Lung (tissue), 11 donors: ENCODE measurements at regions not wholly inside any gene's neighbourhood (a gene's known extent, or its start where the extent isn't known, plus 50 kb on each side); places are given as distances from the start of the nearest gene placed in this dataset.

ENCODE experiments used
- ATAC-seq: fragments of 200-7000 bp; cut with Tn5 transposase; one replicate; pipeline ENCODE4 v1.9.1; 2020; ENCODE audit warnings: moderate number of reproducible peaks; ENCODE audit not compliant: insufficient read depth, low FRiP score
- DNase-seq, 3 donors: peaks; one replicate each; pipeline ENCODE4 v3.0.0-alpha.2; 2013 to 2017
- H3K27ac ChIP-seq, 2 donors: one replicate each; pipeline ENCODE4 v1.5.1; 2013; ENCODE audit warnings: mild to moderate bottlenecking in 2 of 2, moderate library complexity in 2 of 2, control low read depth in 1 of 2, inconsistent platforms in 1 of 2, low read depth in 1 of 2, low read length in 1 of 2
- H3K27me3 ChIP-seq, 3 donors: one replicate each; pipeline ENCODE4 v1.5.1; 2013; ENCODE audit warnings: low read length in 2 of 3; ENCODE audit not compliant: control insufficient read depth in 3 of 3, insufficient read depth in 3 of 3
- H3K36me3 ChIP-seq, 4 donors: one replicate each; pipeline ENCODE4 v1.5.1; 2013; ENCODE audit warnings: low read length in 4 of 4, mild to moderate bottlenecking in 1 of 4, moderate library complexity in 1 of 4; ENCODE audit not compliant: control insufficient read depth in 4 of 4, insufficient read depth in 4 of 4
- H3K4me1 ChIP-seq, 5 donors: one replicate each; pipeline ENCODE4 v1.5.1; 2013; ENCODE audit warnings: low read length in 5 of 5, mild to moderate bottlenecking in 2 of 5, moderate library complexity in 1 of 5; ENCODE audit not compliant: control insufficient read depth in 5 of 5, insufficient read depth in 5 of 5
- H3K4me3 ChIP-seq: one replicate; pipeline ENCODE4 v1.5.1; 2013; ENCODE audit warnings: mild to moderate bottlenecking, control low read depth, moderate library complexity
- H3K9ac ChIP-seq, 2 donors: one replicate each; pipeline ENCODE4 v1.5.1; 2013; ENCODE audit warnings: low read length in 2 of 2, control low read depth in 1 of 2; ENCODE audit not compliant: insufficient read depth in 1 of 2
- H3K9me3 ChIP-seq, 4 donors: one replicate each; pipeline ENCODE4 v1.5.1; 2013; ENCODE audit warnings: low read length in 3 of 4, mild to moderate bottlenecking in 1 of 4, moderate library complexity in 1 of 4; ENCODE audit not compliant: control insufficient read depth in 4 of 4, insufficient read depth in 3 of 4
- WGBS, 2 donors: extraction: QIAGEN DNeasy Blood & Tissue Kit; methylation state at CpG; one replicate each; pipeline ENCODE4 v1.1.7; 2013; 5-methylcytosine and 5-hydroxymethylcytosine counted together
- TF ChIP-seq, protein P1 (sequence below): IDR thresholded peaks from 2 replicates; pipeline ENCODE4 v1.5.1; 2012; ENCODE audit warnings: mild to moderate bottlenecking; ENCODE audit errors: control extremely low read depth, extremely low read depth
- donor health status: control.
- donor health status: control.
- donor health status: Bipolar disorder and iron deficiency.
- donor health status: healthy.
- donor health status: DM: yes; HTN: yes; CAD: no.

DNA sequence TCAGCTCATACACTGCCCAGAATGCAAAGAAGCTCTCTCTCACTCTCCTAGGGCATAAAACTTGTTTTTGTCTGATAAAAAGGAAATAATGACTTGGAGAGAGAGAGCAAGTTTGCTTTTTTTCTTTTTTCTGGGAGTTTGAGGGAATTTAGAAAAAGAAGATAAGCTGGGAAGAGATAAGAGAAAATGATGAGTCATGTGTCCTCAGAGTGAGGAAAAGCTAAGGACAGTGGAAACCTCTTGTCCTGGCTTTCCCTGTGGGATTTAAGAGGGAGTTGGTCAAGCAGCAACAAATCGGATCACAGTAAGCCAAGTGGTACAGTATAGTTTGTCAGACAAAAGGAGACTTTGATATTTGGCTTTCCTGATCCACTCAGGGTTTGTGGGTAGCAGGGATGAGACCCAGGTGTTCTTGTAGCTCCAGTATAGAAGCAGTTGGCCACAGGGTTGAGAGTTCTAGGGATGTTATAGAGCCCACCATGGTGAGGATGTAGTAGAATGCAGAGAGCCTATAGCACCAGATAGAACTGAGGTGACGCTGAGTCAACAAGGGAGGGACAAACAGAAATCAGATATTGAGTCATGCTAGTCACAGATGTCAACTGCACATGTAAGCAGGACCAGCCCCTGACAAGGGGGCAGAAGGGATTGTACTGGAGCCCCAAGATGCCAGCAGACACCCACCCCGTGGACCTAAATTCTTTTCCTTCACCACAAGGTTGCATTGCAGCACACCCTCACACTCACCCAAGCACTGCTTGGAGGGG, 219.3 kb upstream of the TAC1 start:
- H3K27me3 ChIP-seq, result no peaks in the 10 kb centered on the region
- H3K9me3 ChIP-seq, result no peaks in the 10 kb centered on the region
- no peak overlapping the region for H3K4me3 ChIP-seq
- WGBS, 2 donors, result 81 to 87% methylated on average over 3 of the region's 3 CpGs
- DNase-seq (no peak), ATAC-seq (no peak)
- H3K36me3 ChIP-seq, result no peaks in the 10 kb centered on the region
- no peak overlapping the region for H3K27ac ChIP-seq
- TF ChIP-seq, protein P1, sequence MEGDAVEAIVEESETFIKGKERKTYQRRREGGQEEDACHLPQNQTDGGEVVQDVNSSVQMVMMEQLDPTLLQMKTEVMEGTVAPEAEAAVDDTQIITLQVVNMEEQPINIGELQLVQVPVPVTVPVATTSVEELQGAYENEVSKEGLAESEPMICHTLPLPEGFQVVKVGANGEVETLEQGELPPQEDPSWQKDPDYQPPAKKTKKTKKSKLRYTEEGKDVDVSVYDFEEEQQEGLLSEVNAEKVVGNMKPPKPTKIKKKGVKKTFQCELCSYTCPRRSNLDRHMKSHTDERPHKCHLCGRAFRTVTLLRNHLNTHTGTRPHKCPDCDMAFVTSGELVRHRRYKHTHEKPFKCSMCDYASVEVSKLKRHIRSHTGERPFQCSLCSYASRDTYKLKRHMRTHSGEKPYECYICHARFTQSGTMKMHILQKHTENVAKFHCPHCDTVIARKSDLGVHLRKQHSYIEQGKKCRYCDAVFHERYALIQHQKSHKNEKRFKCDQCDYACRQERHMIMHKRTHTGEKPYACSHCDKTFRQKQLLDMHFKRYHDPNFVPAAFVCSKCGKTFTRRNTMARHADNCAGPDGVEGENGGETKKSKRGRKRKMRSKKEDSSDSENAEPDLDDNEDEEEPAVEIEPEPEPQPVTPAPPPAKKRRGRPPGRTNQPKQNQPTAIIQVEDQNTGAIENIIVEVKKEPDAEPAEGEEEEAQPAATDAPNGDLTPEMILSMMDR, result no peak
- H3K4me1 ChIP-seq, result no peaks in the 10 kb centered on the region
- H3K9ac ChIP-seq, result no peak overlapping the region

DNA sequence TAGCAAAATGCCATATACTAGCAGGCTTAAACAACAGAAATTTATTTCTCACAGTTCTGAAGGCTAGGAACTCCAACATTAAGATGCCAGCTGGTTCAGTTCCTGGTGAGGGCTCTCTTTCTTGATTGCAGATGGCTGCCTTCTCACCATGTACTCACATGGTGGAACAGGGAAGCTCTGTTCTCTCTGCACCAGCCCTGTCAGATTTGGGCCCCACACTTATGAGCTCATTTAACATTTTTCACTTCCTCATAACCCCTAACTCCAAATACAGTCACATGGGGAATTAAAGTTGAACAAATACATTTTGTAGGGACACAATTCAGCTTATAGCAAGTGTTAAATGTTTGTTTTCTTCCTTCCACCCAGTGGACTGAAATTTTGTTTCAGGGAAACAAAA, 218.6 kb upstream of the TAC1 start:
- TF ChIP-seq, protein P1, result no peak
- no peak for DNase-seq

DNA sequence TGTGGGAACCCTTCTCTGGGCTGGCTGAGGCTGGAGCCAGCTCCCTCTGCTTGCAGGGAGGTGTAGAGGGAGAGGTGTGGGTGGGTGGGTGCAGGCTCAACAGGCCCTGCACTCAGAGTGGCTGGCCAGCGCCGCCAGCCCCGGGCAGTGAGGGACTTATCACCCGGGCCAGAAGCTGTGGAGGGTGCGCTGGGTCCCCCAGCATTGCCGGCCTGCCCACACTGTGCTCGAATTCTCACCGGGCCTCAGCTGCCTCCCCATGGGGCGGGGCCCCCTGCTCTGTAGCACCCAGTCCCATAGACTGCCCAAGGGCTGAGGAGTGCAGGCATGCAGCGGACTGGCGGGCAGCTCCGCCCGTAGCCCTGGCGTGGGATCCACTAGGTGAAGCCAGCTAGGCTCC, 190.7 kb upstream of the TAC1 start:
- 95 to 98% methylated on average over 14 of the region's 14 CpGs for WGBS, 2 donors
- no peak overlapping the region for H3K9ac ChIP-seq
- peaks cover 0 to 4% (median 0%) of the 10 kb centered on the region in 4 donors for H3K9me3 ChIP-seq
- no peaks in the 10 kb centered on the region for H3K4me1 ChIP-seq
- no peak for ATAC-seq
- H3K4me3 ChIP-seq, result no peak overlapping the region
- H3K36me3 ChIP-seq, result no peaks in the 10 kb centered on the region
- no peaks in the 10 kb centered on the region for H3K27me3 ChIP-seq
- no peak overlapping the region for H3K27ac ChIP-seq
- DNase-seq, result no peak
- TF ChIP-seq, protein P1, result no peak

More for the DNA sequence above, 218.6 kb upstream of the TAC1 start:
- no peaks in the 10 kb centered on the region for H3K36me3 ChIP-seq
- H3K4me1 ChIP-seq, result no peaks in the 10 kb centered on the region
- no peak overlapping the region for H3K27ac ChIP-seq
- no peak overlapping the region for H3K9ac ChIP-seq
- no peak overlapping the region for H3K4me3 ChIP-seq
- H3K9me3 ChIP-seq, result no peaks in the 10 kb centered on the region
- ATAC-seq, result no peak
- no peaks in the 10 kb centered on the region for H3K27me3 ChIP-seq
